Small intestine (tissue), 7 donors: ENCODE measurements at regions not wholly inside any gene's neighbourhood (a gene's known extent, or its start where the extent isn't known, plus 50 kb on each side); places are given as distances from the start of the nearest gene placed in this dataset.
"Not testable (repeated sequence)": the region's sequence is repeated elsewhere in the genome, so short reads cannot be mapped to it uniquely, and the experiment has no call there.

ENCODE experiments used
- DNase-seq, 2 donors: peaks; one replicate each; pipeline versions ENCODE4 v3.0.0 to v3.0.0-alpha.2; 2013
- FAIRE-seq: peaks from 2 replicates; lab custom pipeline; 2012; peaks lifted over from hg19 to GRCh38; lab: Jason Lieb, UNC
- H3K27ac ChIP-seq, 3 donors: one replicate each; pipeline ENCODE4 v1.5.1; 2013; ENCODE audit warnings: low read length in 2 of 3, mild to moderate bottlenecking in 2 of 3, control low read depth in 1 of 3, inconsistent platforms in 1 of 3, low read depth in 1 of 3, moderate library complexity in 1 of 3
- H3K27me3 ChIP-seq, 3 donors: one replicate each; pipeline ENCODE4 v1.6.1; 2013; ENCODE audit warnings: low read length in 3 of 3, inconsistent platforms in 1 of 3; ENCODE audit not compliant: control insufficient read depth in 3 of 3, insufficient read depth in 3 of 3
- H3K36me3 ChIP-seq, 3 donors: one replicate each; pipeline ENCODE4 v1.6.1; 2013; ENCODE audit warnings: low read length in 3 of 3, inconsistent platforms in 1 of 3, low read depth in 1 of 3, mild to moderate bottlenecking in 1 of 3, moderate library complexity in 1 of 3; ENCODE audit not compliant: control insufficient read depth in 3 of 3, insufficient read depth in 2 of 3
- H3K4me1 ChIP-seq, 3 donors: one replicate each; pipeline ENCODE4 v1.6.1; 2013; ENCODE audit warnings: low read length in 2 of 3, inconsistent platforms in 1 of 3, low read depth in 1 of 3, mild to moderate bottlenecking in 1 of 3, moderate library complexity in 1 of 3; ENCODE audit not compliant: control insufficient read depth in 3 of 3, insufficient read depth in 2 of 3
- H3K4me3 ChIP-seq, 3 donors: one replicate each; pipeline ENCODE4 v1.5.1; 2013; ENCODE audit warnings: low read length in 3 of 3, control low read depth in 1 of 3, inconsistent platforms in 1 of 3, low read depth in 1 of 3, mild to moderate bottlenecking in 1 of 3, moderate library complexity in 1 of 3
- H3K9me3 ChIP-seq, 2 donors: one replicate each; pipeline ENCODE4 v1.6.1; 2013; ENCODE audit warnings: low read depth in 1 of 2, low read length in 1 of 2; ENCODE audit not compliant: control insufficient read depth in 2 of 2, insufficient read depth in 1 of 2
- WGBS, 3 donors: extraction: QIAGEN DNeasy Blood & Tissue Kit; methylation state at CpG; one replicate each; pipeline ENCODE4 v1.1.7; 2013; 5-methylcytosine and 5-hydroxymethylcytosine counted together
- donor health status: healthy with polysubstance abuse.
- donor health status: control.
- donor health status: control.
- donor health status: Bipolar disorder and iron deficiency.
- donor health status: healthy.

GRCh38 chr4:4948370-4948769 lies 70.9 kb downstream of the CYTL1 start:
- Histone ChIP-seq H3K27ac (no peak overlapping the region), H3K4me1 (no peaks in the 10 kb centered on the region), H3K36me3 (no peaks in the 10 kb centered on the region), H3K27me3 (no peaks in the 10 kb centered on the region), H3K9me3 (peaks cover 0 to 5% of the 10 kb centered on the region in 2 donors), H3K4me3 (no peak overlapping the region)
- 32 to 45% (median 44%) methylated on average over 3 of the region's 3 CpGs for WGBS, 3 donors
- DNase-seq = no peak
- FAIRE-seq = no peak

GRCh38 chr4:4950561-4951290 lies 68.5 kb downstream of the CYTL1 start:
- H3K27ac ChIP-seq = no peak overlapping the region
- H3K27me3 ChIP-seq = no peaks in the 10 kb centered on the region
- peaks cover 0 to 4% of the 10 kb centered on the region in 2 donors for H3K9me3 ChIP-seq
- no peaks in the 10 kb centered on the region for H3K4me1 ChIP-seq
- no peak overlapping the region for H3K4me3 ChIP-seq
- 74 to 77% (median 76%) methylated on average over 9 of the region's 9 CpGs for WGBS, 3 donors
- no peaks in the 10 kb centered on the region for H3K36me3 ChIP-seq
- FAIRE-seq (no peak), DNase-seq (no peak)

- WGBS, 3 donors = 62 to 74% (median 65%) methylated on average over 2 of the region's 2 CpGs
- H3K27me3 ChIP-seq = no peaks in the 10 kb centered on the region
- DNase-seq (no peak), FAIRE-seq (no peak)
- H3K36me3 ChIP-seq = no peaks in the 10 kb centered on the region
- peaks cover 0 to 3% of the 10 kb centered on the region in 2 donors for H3K9me3 ChIP-seq
- no peak overlapping the region for H3K4me3 ChIP-seq
- H3K27ac ChIP-seq = no peak overlapping the region
- no peaks in the 10 kb centered on the region for H3K4me1 ChIP-seq
Observed at GRCh38 chr4:4952273-4952672, 67.0 kb downstream of the CYTL1 start.

GRCh38 chr4:4959344-4960074 lies 59.7 kb downstream of the CYTL1 start:
- not testable (repeated sequence) for DNase-seq, H3K36me3 ChIP-seq, H3K4me1 ChIP-seq, H3K4me3 ChIP-seq, H3K27me3 ChIP-seq, H3K27ac ChIP-seq, FAIRE-seq
- 94 to 97% (median 94%) methylated on average over 20 to 24 of the region's 29 CpGs for WGBS, 3 donors
- peaks cover 0 to 14% of the 10 kb centered on the region in 2 donors for H3K9me3 ChIP-seq

GRCh38 chr4:4960574-4960973 lies 58.7 kb downstream of the CYTL1 start:
- no peaks in the 10 kb centered on the region for H3K4me1 ChIP-seq
- no peaks in the 10 kb centered on the region for H3K36me3 ChIP-seq
- no peak overlapping the region for H3K27ac ChIP-seq
- H3K27me3 ChIP-seq = no peaks in the 10 kb centered on the region
- H3K9me3 ChIP-seq = peaks cover 0 to 14% of the 10 kb centered on the region in 2 donors
- FAIRE-seq (no peak), DNase-seq (peak; percentile 13 to 65)
- 37 to 51% (median 48%) methylated on average over 2 of the region's 2 CpGs for WGBS, 3 donors
- H3K4me3 ChIP-seq = no peak overlapping the region

GRCh38 chr4:4961936-4962335 lies 57.3 kb downstream of the CYTL1 start:
- 69 to 89% (median 75%) methylated on average over 1 of the region's 1 CpG for WGBS, 3 donors
- no peak for FAIRE-seq

GRCh38 chr4:4962928-4963327 lies 56.3 kb downstream of the CYTL1 start:
- H3K4me1 ChIP-seq = no peaks in the 10 kb centered on the region
- no peak overlapping the region for H3K27ac ChIP-seq
- H3K9me3 ChIP-seq = peaks cover 0 to 14% of the 10 kb centered on the region in 2 donors
- no peak for FAIRE-seq
- H3K36me3 ChIP-seq = no peaks in the 10 kb centered on the region
- no peak for DNase-seq
- H3K4me3 ChIP-seq = no peak overlapping the region
- WGBS, 3 donors = 25 to 54% (median 50%) methylated on average over 1 of the region's 1 CpG
- no peaks in the 10 kb centered on the region for H3K27me3 ChIP-seq

More at GRCh38 chr4:4961936-4962335, 57.3 kb downstream of the CYTL1 start:
- H3K27me3 ChIP-seq = no peaks in the 10 kb centered on the region
- no peaks in the 10 kb centered on the region for H3K4me1 ChIP-seq
- H3K9me3 ChIP-seq = peaks cover 0 to 14% of the 10 kb centered on the region in 2 donors
- H3K27ac ChIP-seq = no peak overlapping the region
- H3K4me3 ChIP-seq = no peak overlapping the region
- no peaks in the 10 kb centered on the region for H3K36me3 ChIP-seq
- DNase-seq = no peak
